ENCODE measurements at regions not wholly inside any gene's neighbourhood (a gene's known extent, or its start where the extent isn't known, plus 50 kb on each side); places are given as distances from the start of the nearest gene placed in this dataset.

DNA sequence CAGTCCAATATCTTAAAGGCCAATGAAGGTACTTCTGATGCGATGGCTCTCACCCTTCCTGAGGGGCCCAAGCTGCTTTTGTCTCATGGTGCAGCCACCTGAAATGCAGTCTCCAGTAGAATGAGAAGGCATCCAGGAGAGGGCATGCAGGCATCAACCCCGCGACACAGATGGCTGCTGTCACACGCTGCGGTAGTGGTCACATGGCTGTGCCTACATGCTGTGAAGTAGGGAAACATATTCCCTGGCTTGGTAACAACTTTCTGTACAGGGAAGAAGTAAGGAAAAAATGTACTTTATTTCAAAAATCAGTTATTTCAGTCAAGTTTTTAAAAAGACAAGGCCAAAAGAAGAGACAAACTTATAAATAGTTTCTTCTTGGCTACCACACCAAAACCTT, 139.9 kb downstream of the TRIML1 start:
- TF ChIP-seq, protein P1, sequence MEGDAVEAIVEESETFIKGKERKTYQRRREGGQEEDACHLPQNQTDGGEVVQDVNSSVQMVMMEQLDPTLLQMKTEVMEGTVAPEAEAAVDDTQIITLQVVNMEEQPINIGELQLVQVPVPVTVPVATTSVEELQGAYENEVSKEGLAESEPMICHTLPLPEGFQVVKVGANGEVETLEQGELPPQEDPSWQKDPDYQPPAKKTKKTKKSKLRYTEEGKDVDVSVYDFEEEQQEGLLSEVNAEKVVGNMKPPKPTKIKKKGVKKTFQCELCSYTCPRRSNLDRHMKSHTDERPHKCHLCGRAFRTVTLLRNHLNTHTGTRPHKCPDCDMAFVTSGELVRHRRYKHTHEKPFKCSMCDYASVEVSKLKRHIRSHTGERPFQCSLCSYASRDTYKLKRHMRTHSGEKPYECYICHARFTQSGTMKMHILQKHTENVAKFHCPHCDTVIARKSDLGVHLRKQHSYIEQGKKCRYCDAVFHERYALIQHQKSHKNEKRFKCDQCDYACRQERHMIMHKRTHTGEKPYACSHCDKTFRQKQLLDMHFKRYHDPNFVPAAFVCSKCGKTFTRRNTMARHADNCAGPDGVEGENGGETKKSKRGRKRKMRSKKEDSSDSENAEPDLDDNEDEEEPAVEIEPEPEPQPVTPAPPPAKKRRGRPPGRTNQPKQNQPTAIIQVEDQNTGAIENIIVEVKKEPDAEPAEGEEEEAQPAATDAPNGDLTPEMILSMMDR (IDR thresholded peaks at IDR 0.05; ENCODE audit: low read depth, low read length, poor library complexity, severe bottlenecking), result no peak
- TF ChIP-seq EZH2phosphoT487 (IDR thresholded peaks at IDR 0.05; ENCODE audit: borderline replicate concordance, low read length), result no peak

Data from DOHH2 (cell line).